K562 (cell line): ENCODE measurements at regions not wholly inside any gene's neighbourhood (a gene's known extent, or its start where the extent isn't known, plus 50 kb on each side); places are given as distances from the start of the nearest gene placed in this dataset.

Experiments
- ATAC-seq: fragments of 200-7000 bp; cut with Tn5 transposase; 3 replicates; pipeline ENCODE4 v1.9.1; 2020; ENCODE audit warnings: moderate library complexity
- BruUV-seq: library from RNA; stranded (reverse); fragments of 400-500 nt; replicated peaks from 2 replicates; lab custom pipeline; 2021; lab: Mats Ljungman, UMichigan
- CTCF ChIA-PET: fragments of 300-600 bp; formaldehyde crosslinking; extraction: SDS; loops from one replicate; lab custom pipeline; 2021; ENCODE audit warnings: low intra/inter-chr PET ratio; lab: Yijun Ruan, JAX
- POLR2A ChIA-PET: fragments of 300-600, 350-650 bp; sonication (Branson Sonifier 250); formaldehyde crosslinking; extraction: SDS; loops from one replicate; lab custom pipeline; 2021; ENCODE audit warnings: antibody characterized with exemption, inconsistent platforms; lab: Yijun Ruan, JAX
- DNase-seq, 4 experiments: peaks; one replicate each; pipeline versions ENCODE4 v3.0.0 to v3.0.0-alpha.2; 2011 to 2018; ENCODE audit warnings: low spot score in 3 of 4, mixed read lengths in 3 of 4; ENCODE audit errors: extremely low read depth in 1 of 4
- FAIRE-seq: peaks from 2 replicates; lab custom pipeline; 2011; peaks lifted over from hg19 to GRCh38; lab: Jason Lieb, UNC
- H2AFZ ChIP-seq: 2 replicates; pipeline ENCODE4 v1.6.0; 2011; ENCODE audit warnings: low read depth, low read length, control low read depth, inconsistent platforms
- H3K27ac ChIP-seq: fragments of 200-600 bp; 3 replicates; pipeline ENCODE4 v1.8.0; 2011; ENCODE audit warnings: low read depth, mild to moderate bottlenecking, control low read depth, inconsistent platforms, low read length, moderate library complexity, mixed read lengths; ENCODE audit errors: extremely low read depth
- H3K27me3 ChIP-seq, 2 experiments: fragments of 300-600 bp in 1 of 2; 2 replicates in 1 of 2; 3 replicates in 1 of 2; pipeline versions ENCODE4 v1.6.0 to v1.8.0; 2011; ENCODE audit warnings: inconsistent platforms in 2 of 2, low read length in 2 of 2, mild to moderate bottlenecking in 1 of 2, mixed read lengths in 1 of 2, moderate library complexity in 1 of 2; ENCODE audit not compliant: control insufficient read depth in 2 of 2, insufficient read depth in 2 of 2
- H3K36me3 ChIP-seq: fragments of 300-600 bp; 3 replicates; pipeline ENCODE4 v1.8.0; 2011; ENCODE audit warnings: mild to moderate bottlenecking, low read length, inconsistent platforms; ENCODE audit not compliant: control insufficient read depth, insufficient read depth
- H3K4me1 ChIP-seq, 2 experiments: fragments of 200-600 bp in 1 of 2; replicated peaks in 1 of 2; 2 replicates in 1 of 2; 3 replicates in 1 of 2; pipeline versions ENCODE4 v1.5.1 to v1.8.0; 2011; ENCODE audit warnings: inconsistent platforms in 2 of 2, low read length in 2 of 2, mild to moderate bottlenecking in 1 of 2, mixed read lengths in 1 of 2, moderate library complexity in 1 of 2; ENCODE audit not compliant: control insufficient read depth in 2 of 2, insufficient read depth in 2 of 2
- H3K4me2 ChIP-seq: 2 replicates; pipeline ENCODE4 v1.6.1; 2011; ENCODE audit warnings: low read length, control low read depth, inconsistent platforms, mixed read lengths; ENCODE audit not compliant: insufficient read depth
- H3K4me3 ChIP-seq: fragments of 200-600 bp; sonication (generic), shearing (Covaris generic); 2 replicates; pipeline ENCODE4 v1.5.1; 2016; ENCODE audit warnings: control low read depth, inconsistent platforms
- H3K79me2 ChIP-seq: fragments of 200-600 bp; 3 replicates; pipeline ENCODE4 v1.8.0; 2011; ENCODE audit warnings: low read length, inconsistent platforms; ENCODE audit not compliant: control insufficient read depth, insufficient read depth
- H3K9ac ChIP-seq, 2 experiments: 2 replicates each; pipeline versions ENCODE4 v1.6.0 to v1.6.1; 2011; ENCODE audit warnings: low read depth in 2 of 2, low read length in 2 of 2, control low read depth in 1 of 2, inconsistent platforms in 1 of 2, mild to moderate bottlenecking in 1 of 2, mixed read lengths in 1 of 2; ENCODE audit not compliant: insufficient read depth in 1 of 2
- H3K9me1 ChIP-seq: one replicate; pipeline ENCODE4 v1.6.0; 2011; ENCODE audit warnings: inconsistent platforms, mild to moderate bottlenecking, low read length, moderate library complexity; ENCODE audit not compliant: control insufficient read depth, insufficient read depth
- H3K9me3 ChIP-seq: replicated peaks from 2 replicates; pipeline ENCODE4 v1.5.1; 2011; ENCODE audit warnings: low read depth, low read length, inconsistent platforms; ENCODE audit not compliant: control insufficient read depth, insufficient read depth
- H4K20me1 ChIP-seq: replicated peaks from 2 replicates; pipeline ENCODE4 v1.6.1; 2011; ENCODE audit warnings: low read length, inconsistent platforms, mixed read lengths; ENCODE audit not compliant: control insufficient read depth, insufficient read depth
- BCOR ChIP-seq: fragments of 450-650 bp; IDR thresholded peaks from 2 replicates; pipeline ENCODE4 v1.6.1; 2016
- BDP1 ChIP-seq: IDR thresholded peaks from 3 replicates; pipeline ENCODE4 v1.6.1; 2011; ENCODE audit not compliant: insufficient read length, insufficient read depth
- CHAMP1 ChIP-seq: fragments of 450-650 bp; IDR thresholded peaks from 2 replicates; pipeline ENCODE4 v1.6.1; 2016; ENCODE audit warnings: mild to moderate bottlenecking
- HDAC2 ChIP-seq: fragments of 450-650 bp; IDR thresholded peaks from 2 replicates; pipeline ENCODE4 v1.6.1; 2016; ENCODE audit warnings: mild to moderate bottlenecking
- HEY1 ChIP-seq: fragments of 250-450 bp; sonication (Bioruptor Pico); IDR thresholded peaks from 2 replicates; pipeline ENCODE4 v1.5.0; 2020; ENCODE audit warnings: mild to moderate bottlenecking, moderate library complexity, borderline replicate concordance
- KDM1A ChIP-seq, 2 experiments: fragments of 450-650 bp; IDR thresholded peaks; 2 replicates each; pipeline ENCODE4 v1.6.1; 2016; ENCODE audit warnings: mild to moderate bottlenecking in 2 of 2
- NCOA4 ChIP-seq: fragments of 450-650 bp; IDR thresholded peaks from 2 replicates; pipeline ENCODE4 v1.6.1; 2018; ENCODE audit warnings: mild to moderate bottlenecking; ENCODE audit not compliant: partially characterized antibody
- RAD51 ChIP-seq: fragments of 450-650 bp; IDR thresholded peaks from 2 replicates; pipeline ENCODE4 v1.7.1; 2016; ENCODE audit warnings: low read depth, mild to moderate bottlenecking, borderline replicate concordance
- RBM25 ChIP-seq: fragments of 200-400 bp; formaldehyde crosslinking; IDR thresholded peaks from 2 replicates; pipeline ENCODE4 v1.6.1; 2018; ENCODE audit warnings: low read length, low read depth, moderate library complexity; ENCODE audit not compliant: severe bottlenecking
- ZBTB43 ChIP-seq: sonication (generic); formaldehyde crosslinking; IDR thresholded peaks from 2 replicates; pipeline ENCODE4 v1.8.0; 2023; ENCODE audit warnings: mild to moderate bottlenecking, missing genetic modification reagents
- ZNF311 ChIP-seq: fragments of 250-450 bp; sonication (Bioruptor Pico); IDR thresholded peaks from 2 replicates; pipeline ENCODE4 v1.4.0; 2020; ENCODE audit warnings: mild to moderate bottlenecking, moderate library complexity
- ZNF318 ChIP-seq, 2 experiments: fragments of 450-650 bp; IDR thresholded peaks; 2 replicates each; pipeline ENCODE4 v1.6.1; 2016; ENCODE audit warnings: mild to moderate bottlenecking in 2 of 2, borderline replicate concordance in 1 of 2, low read depth in 1 of 2, moderate library complexity in 1 of 2
- WGBS: fragments of 100-300 bp; shearing (Covaris generic); methylation state at CpG from one replicate; pipeline ENCODE4 v1.1.6; 2016; ENCODE audit warnings: low coverage, mixed read lengths; ENCODE audit not compliant: insufficient coverage; ENCODE audit errors: missing lambda C conversion rate; 5-methylcytosine and 5-hydroxymethylcytosine counted together
- in situ Hi-C: fragments of 300-500 bp; cut with MboI; formaldehyde crosslinking; loops from 4 replicates; pipeline ENCODE4 v1.15.0; 2018; ENCODE audit warnings: inconsistent platforms, mixed read lengths
- intact Hi-C: fragments of 100-400 bp; cut with micrococcal nuclease; formaldehyde crosslinking; loops from 2 replicates; pipeline ENCODE4 v1.14.2; 2022

GRCh38 chr2:64250063-64250462, 105.8 kb upstream of the PELI1 start:
- ChIA-PET CTCF (no interaction called here), POLR2A (no interaction called here)
- no TSS peak for BruUV-seq
- Histone ChIP-seq H3K36me3 (no peaks in the 10 kb centered on the region), H3K4me2 (no peak overlapping the region), H3K79me2 (no peaks in the 10 kb centered on the region), H3K9me3 (no peaks in the 10 kb centered on the region), H3K27me3 (no peaks in the 10 kb centered on the region), H2AFZ (no peak overlapping the region), H3K9me1 (no peaks in the 10 kb centered on the region), H3K4me3 (no peak overlapping the region), H4K20me1 (no peaks in the 10 kb centered on the region), H3K9ac (peak overlapping the region in 1 of 2 experiments; percentile 20; a peak in 1 of 4 replicates), H3K4me1 (peaks cover 0 to 6% of the 10 kb centered on the region in 2 experiments; a peak in 3 of 5 replicates), H3K27ac (no peak overlapping the region)
- intact Hi-C loops, result no loop called here
- ATAC-seq (no peak; the same call in 2 of the 3 replicates), FAIRE-seq (no peak), DNase-seq (no peak)
- in situ Hi-C loops, result no loop called here
- 57% methylated on average over 2 of the region's 2 CpGs for WGBS
- no peak for TF ChIP-seq NCOA4
- no peak for TF ChIP-seq RAD51
- TF ChIP-seq ZNF311 (CRISPR knock-in tag), result no peak
- TF ChIP-seq RBM25, result peak; percentile 77
- TF ChIP-seq BCOR, result peak; percentile 77
- no peak for TF ChIP-seq ZBTB43 (CRISPR knock-in tag)
- no peak for TF ChIP-seq HEY1 (CRISPR knock-in tag)
- TF ChIP-seq ZNF318 (IDR thresholded peaks at IDR 0.05; ENCODE audit: borderline replicate concordance in 1 of 2, low read depth in 1 of 2), result no peak
- no peak for TF ChIP-seq CHAMP1
- peak in 1 of 2 experiments; percentile 45; a peak in 2 of 4 replicates for TF ChIP-seq KDM1A (IDR thresholded peaks at IDR 0.05)
- no peak for TF ChIP-seq HDAC2
- no peak for TF ChIP-seq BDP1
